ENCODE measurements at regions not wholly inside any gene's neighbourhood (a gene's known extent, or its start where the extent isn't known, plus 50 kb on each side); places are given as distances from the start of the nearest gene placed in this dataset.
"Not testable (repeated sequence)": the region's sequence is repeated elsewhere in the genome, so short reads cannot be mapped to it uniquely, and the experiment has no call there.

DNA sequence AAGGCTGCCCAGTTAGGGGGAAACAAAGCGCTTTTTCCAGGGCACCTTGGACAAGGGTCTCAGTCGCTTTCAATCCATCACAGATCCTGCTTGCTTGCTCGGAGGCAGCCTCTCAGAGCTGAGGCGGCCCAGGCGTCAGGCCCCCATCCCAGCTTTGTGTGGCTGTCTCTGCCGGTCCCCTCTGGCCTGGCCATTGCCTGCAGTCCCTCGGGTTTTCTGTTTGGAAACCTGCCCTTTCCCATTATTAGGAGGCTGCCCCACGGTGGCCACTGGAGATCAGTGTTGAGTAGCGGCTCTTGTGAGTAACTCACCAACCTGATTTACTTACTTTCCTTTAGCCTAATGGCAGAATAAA lies 216.1 kb downstream of the GLRX3 start:
- 56% methylated on average over 9 of the region's 9 CpGs for WGBS
- no peak for DNase-seq (ENCODE audit: low spot score)
- no peaks in the 10 kb centered on the region for H3K9me3 ChIP-seq
- no peak overlapping the region for H3K4me3 ChIP-seq
- TF ChIP-seq POLR2AphosphoS5 (IDR thresholded peaks at IDR 0.05) = no peak
- TF ChIP-seq, protein P1, sequence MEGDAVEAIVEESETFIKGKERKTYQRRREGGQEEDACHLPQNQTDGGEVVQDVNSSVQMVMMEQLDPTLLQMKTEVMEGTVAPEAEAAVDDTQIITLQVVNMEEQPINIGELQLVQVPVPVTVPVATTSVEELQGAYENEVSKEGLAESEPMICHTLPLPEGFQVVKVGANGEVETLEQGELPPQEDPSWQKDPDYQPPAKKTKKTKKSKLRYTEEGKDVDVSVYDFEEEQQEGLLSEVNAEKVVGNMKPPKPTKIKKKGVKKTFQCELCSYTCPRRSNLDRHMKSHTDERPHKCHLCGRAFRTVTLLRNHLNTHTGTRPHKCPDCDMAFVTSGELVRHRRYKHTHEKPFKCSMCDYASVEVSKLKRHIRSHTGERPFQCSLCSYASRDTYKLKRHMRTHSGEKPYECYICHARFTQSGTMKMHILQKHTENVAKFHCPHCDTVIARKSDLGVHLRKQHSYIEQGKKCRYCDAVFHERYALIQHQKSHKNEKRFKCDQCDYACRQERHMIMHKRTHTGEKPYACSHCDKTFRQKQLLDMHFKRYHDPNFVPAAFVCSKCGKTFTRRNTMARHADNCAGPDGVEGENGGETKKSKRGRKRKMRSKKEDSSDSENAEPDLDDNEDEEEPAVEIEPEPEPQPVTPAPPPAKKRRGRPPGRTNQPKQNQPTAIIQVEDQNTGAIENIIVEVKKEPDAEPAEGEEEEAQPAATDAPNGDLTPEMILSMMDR (IDR thresholded peaks at IDR 0.05) = no peak
- TF ChIP-seq POLR2A (IDR thresholded peaks at IDR 0.05) = no peak
- no peaks in the 10 kb centered on the region for H3K36me3 ChIP-seq
- H3K27ac ChIP-seq = no peak overlapping the region
- no peaks in the 10 kb centered on the region for H3K27me3 ChIP-seq (replicated peaks; ENCODE audit: insufficient read depth)
- H3K4me1 ChIP-seq (replicated peaks) = no peaks in the 10 kb centered on the region
- intact Hi-C loops (cut with DNase I) = no loop called here

DNA sequence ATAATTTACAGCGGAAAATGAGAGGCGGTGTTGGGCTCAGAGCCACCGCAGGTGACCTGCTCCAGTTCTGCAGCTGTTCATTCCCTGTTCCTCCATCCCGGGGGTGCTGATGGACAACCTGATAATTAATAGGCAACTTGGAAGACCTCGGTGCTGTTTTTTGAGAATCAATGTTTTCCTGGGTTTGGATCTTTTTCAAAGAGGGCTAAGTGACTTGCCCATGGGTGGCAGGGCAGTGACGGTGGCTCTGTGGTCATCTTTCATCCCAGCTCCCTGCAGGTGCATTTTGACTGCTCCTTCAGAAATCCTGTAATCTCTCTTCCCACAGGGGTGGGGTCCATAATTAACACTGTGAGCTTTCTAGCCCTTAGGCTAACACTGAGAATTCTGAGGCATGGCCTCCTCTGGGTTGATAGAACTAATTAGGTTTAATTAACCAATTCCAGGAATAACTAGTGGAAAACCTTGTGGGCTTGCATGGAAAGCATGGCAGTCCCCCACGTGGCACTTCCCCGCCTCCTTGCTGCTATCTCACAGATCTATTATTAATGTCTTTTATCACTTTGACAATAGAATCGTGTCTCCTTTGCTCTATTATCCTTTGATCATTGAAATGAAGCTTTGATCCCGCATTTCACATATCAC lies 217.9 kb downstream of the GLRX3 start:
- 73% methylated on average over 10 of the region's 10 CpGs for WGBS
- Histone ChIP-seq H3K4me3 (no peak overlapping the region), H3K27ac (no peak overlapping the region), H3K4me1 (replicated peaks) (no peaks in the 10 kb centered on the region), H3K9me3 (no peaks in the 10 kb centered on the region), H3K36me3 (no peaks in the 10 kb centered on the region), H3K27me3 (replicated peaks; ENCODE audit: insufficient read depth) (no peaks in the 10 kb centered on the region)
- no peak for DNase-seq (ENCODE audit: low spot score)
- TF ChIP-seq POLR2A (IDR thresholded peaks at IDR 0.05) (no peak), POLR2AphosphoS5 (IDR thresholded peaks at IDR 0.05) (no peak)
- TF ChIP-seq, protein P1 (IDR thresholded peaks at IDR 0.05) = no peak
- intact Hi-C loops (cut with DNase I) = no loop called here

DNA sequence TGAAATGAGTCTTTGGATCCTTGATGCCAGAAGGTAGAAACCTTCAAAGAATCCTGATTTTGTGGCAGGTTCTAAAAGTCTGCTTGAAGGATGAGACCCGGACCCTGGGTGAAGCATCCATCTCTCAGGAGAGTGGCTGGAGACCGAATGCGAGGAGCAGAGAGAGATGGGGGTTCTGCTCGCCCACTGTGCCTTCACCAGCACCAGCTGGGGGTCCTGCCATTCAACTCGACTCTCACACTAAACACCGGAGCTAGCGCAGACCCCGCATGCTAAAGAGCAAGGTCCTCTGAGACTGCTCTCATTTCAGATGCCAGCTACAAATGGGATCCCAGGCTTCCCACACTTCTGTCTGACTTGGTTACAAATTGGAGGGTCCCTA lies 218.4 kb downstream of the GLRX3 start:
- TF ChIP-seq POLR2A (IDR thresholded peaks at IDR 0.05) (no peak), POLR2AphosphoS5 (IDR thresholded peaks at IDR 0.05) (no peak)
- TF ChIP-seq, protein P1 (IDR thresholded peaks at IDR 0.05) = no peak
- H3K9me3 ChIP-seq = no peaks in the 10 kb centered on the region
- no peaks in the 10 kb centered on the region for H3K4me1 ChIP-seq (replicated peaks)
- no peaks in the 10 kb centered on the region for H3K36me3 ChIP-seq
- no peaks in the 10 kb centered on the region for H3K27me3 ChIP-seq (replicated peaks; ENCODE audit: insufficient read depth)
- H3K4me3 ChIP-seq = no peak overlapping the region
- intact Hi-C loops (cut with DNase I) = no loop called here
- WGBS = 95% methylated on average over 8 of the region's 8 CpGs
- H3K27ac ChIP-seq = no peak overlapping the region
- DNase-seq (ENCODE audit: low spot score) = no peak

DNA sequence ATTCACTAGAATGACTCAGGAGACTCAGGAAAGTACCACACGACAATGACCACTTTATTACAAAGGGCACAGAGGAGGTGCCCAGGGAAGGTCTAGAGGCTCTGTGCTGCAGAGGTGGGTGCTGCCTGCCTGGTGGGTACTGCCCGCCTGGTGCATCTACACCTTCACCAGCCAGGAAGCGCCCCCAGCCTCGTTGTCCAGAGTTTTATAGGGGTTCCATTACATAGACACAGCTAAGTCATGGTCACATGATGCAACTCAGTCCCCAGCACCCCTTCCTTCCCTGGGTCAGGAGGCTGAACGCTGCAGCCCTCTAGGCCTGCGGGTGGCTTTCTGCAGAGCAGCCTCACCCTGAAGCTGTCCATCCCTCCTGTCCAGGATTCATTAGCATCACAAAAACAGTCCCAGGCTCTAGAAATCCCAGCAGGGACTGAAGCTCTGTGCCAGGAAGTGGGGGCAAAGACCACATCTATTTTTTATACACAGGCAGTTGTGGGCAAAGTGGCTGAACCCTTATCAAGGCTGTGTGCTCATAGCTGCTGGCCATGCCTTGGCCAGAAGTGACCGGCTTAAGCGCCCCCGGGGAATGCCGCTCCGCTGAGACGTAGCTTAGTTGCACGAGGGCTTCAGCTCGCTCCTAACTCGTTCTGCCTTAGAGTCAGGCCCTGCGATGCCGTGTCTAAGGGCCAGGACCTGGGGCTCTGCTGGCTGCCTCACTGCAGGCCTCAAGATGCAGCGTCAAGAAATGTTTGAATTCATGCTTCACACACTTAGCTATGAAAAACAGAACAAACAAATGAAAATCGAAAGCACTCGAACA lies 219.0 kb downstream of the GLRX3 start:
- Histone ChIP-seq H3K9me3 (no peaks in the 10 kb centered on the region), H3K4me1 (replicated peaks) (no peaks in the 10 kb centered on the region), H3K27ac (no peak overlapping the region), H3K36me3 (no peaks in the 10 kb centered on the region), H3K27me3 (replicated peaks; ENCODE audit: insufficient read depth) (no peaks in the 10 kb centered on the region), H3K4me3 (no peak overlapping the region)
- no peak for TF ChIP-seq POLR2AphosphoS5 (IDR thresholded peaks at IDR 0.05)
- TF ChIP-seq, protein P1 (IDR thresholded peaks at IDR 0.05) = no peak
- TF ChIP-seq POLR2A (IDR thresholded peaks at IDR 0.05) = no peak
- intact Hi-C loops (cut with DNase I) = no loop called here
- 81% methylated on average over 20 of the region's 20 CpGs for WGBS
- no peak for DNase-seq (ENCODE audit: low spot score)

DNA sequence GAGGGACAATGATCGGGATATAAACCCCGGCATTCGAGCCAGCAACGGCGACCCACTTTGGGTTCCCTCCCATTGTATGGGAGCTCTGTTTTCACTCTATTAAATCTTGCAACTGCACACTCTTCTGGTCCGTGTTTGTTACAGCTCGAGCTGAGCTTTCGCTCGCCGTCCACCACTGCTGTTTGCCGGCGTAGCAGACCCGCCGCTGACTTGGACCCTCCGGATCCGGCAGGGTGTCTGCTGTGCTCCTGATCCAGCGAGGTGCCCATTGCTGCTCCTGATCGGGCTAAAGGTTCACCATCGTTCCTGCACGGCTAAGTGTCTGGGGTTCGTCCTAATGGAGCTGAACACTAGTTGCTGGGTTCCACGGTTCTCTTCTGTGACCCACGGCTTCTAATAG lies 220.2 kb downstream of the GLRX3 start:
- H3K4me3 ChIP-seq; H3K27me3 ChIP-seq (replicated peaks; ENCODE audit: insufficient read depth); H3K9me3 ChIP-seq; H3K36me3 ChIP-seq; H3K4me1 ChIP-seq (replicated peaks); DNase-seq (ENCODE audit: low spot score); intact Hi-C loops (cut with DNase I); H3K27ac ChIP-seq: not testable (repeated sequence)
- WGBS = 91% methylated on average over 23 of the region's 23 CpGs
